K562 (cell line): ENCODE measurements at regions not wholly inside any gene's neighbourhood (a gene's known extent, or its start where the extent isn't known, plus 50 kb on each side); places are given as distances from the start of the nearest gene placed in this dataset.

ENCODE experiments used
- ATF2 ChIP-seq: sonication (generic); formaldehyde crosslinking; IDR thresholded peaks from 2 replicates; pipeline ENCODE4 v1.8.1; 2022; ENCODE audit warnings: missing genetic modification reagents
- BRF1 ChIP-seq: IDR thresholded peaks from 3 replicates; pipeline ENCODE4 v1.6.1; 2011; ENCODE audit warnings: borderline replicate concordance, mild to moderate bottlenecking; ENCODE audit not compliant: insufficient read length; ENCODE audit errors: extremely low read depth
- CTCF ChIP-seq, 3 experiments: IDR thresholded peaks in 2 of 3; conservative IDR thresholded peaks in 1 of 3; 2 replicates each; pipeline ENCODE4 v1.5.1; 2011 to 2012; ENCODE audit warnings: low read length in 3 of 3, mild to moderate bottlenecking in 3 of 3, control low read depth in 2 of 3, improper control_type of control experiment in 1 of 3, inconsistent platforms in 1 of 3, low read depth in 1 of 3, mixed read lengths in 1 of 3, moderate library complexity in 1 of 3; ENCODE audit not compliant: insufficient read depth in 2 of 3
- ELF1 ChIP-seq: fragments of 200-800 bp; sonication (Bioruptor generic); IDR thresholded peaks from 2 replicates; pipeline ENCODE4 v1.6.1; 2016; ENCODE audit warnings: missing genetic modification characterization, missing compliant biosample characterization
- EP300 ChIP-seq: IDR thresholded peaks from 2 replicates; pipeline ENCODE4 v1.6.1; 2012; ENCODE audit warnings: low read length, improper control_type of control experiment
- ETS2 ChIP-seq: IDR thresholded peaks from 2 replicates; pipeline ENCODE4 v1.6.1; 2016; ENCODE audit warnings: borderline replicate concordance, missing genetic modification characterization, mild to moderate bottlenecking, moderate library complexity, missing compliant biosample characterization; ENCODE audit not compliant: poor library complexity, severe bottlenecking
- HMBOX1 ChIP-seq: sonication (generic); IDR thresholded peaks from 2 replicates; pipeline ENCODE4 v1.6.1; 2016
- NRF1 ChIP-seq, 2 experiments: fragments of 450-650 bp; IDR thresholded peaks in 1 of 2; conservative IDR thresholded peaks in 1 of 2; 2 replicates each; pipeline ENCODE4 v1.6.1; 2014; ENCODE audit warnings: mild to moderate bottlenecking in 2 of 2
- SIRT6 ChIP-seq: IDR thresholded peaks from one replicate; pipeline ENCODE4 v1.6.1; 2012; ENCODE audit warnings: low read depth, mild to moderate bottlenecking, control low read depth, inconsistent platforms, low read length, moderate library complexity
- TCF7 ChIP-seq: sonication (generic); IDR thresholded peaks from 2 replicates; pipeline ENCODE4 v1.6.1; 2016; ENCODE audit warnings: antibody characterized with exemption, borderline replicate concordance
- TEAD4 ChIP-seq, 2 experiments: sonication (generic) in 1 of 2; formaldehyde crosslinking in 1 of 2; IDR thresholded peaks; 2 replicates each; pipeline versions ENCODE4 v1.6.1 to v1.8.0; 2012 to 2022; ENCODE audit warnings: borderline replicate concordance in 1 of 2, inconsistent platforms in 1 of 2, low read length in 1 of 2, mild to moderate bottlenecking in 1 of 2, missing genetic modification reagents in 1 of 2
- ZNF274 ChIP-seq: IDR thresholded peaks from 2 replicates; pipeline ENCODE4 v1.6.1; 2011; ENCODE audit warnings: low read depth, mild to moderate bottlenecking, low read length, moderate library complexity, borderline replicate concordance
- ZNF696 ChIP-seq: fragments of 250-450 bp; sonication (Bioruptor Pico); conservative IDR thresholded peaks from 2 replicates; pipeline ENCODE4 v1.4.0; 2020; ENCODE audit warnings: mild to moderate bottlenecking, moderate library complexity

GRCh38 chr10:62480196-62480595 is 106.0 kb downstream of the ZNF365 start:
- TF ChIP-seq TCF7 (no peak), CTCF (IDR thresholded peaks at IDR 0.05 in 2 of 3, conservative IDR thresholded peaks at IDR 0.05 in 1 of 3; ENCODE audit: insufficient read depth in 2 of 3, low read depth in 1 of 3, low read length in 3 of 3) (no peak), EP300 (no peak), ELF1 (tag) (no peak), ETS2 (no peak), ZNF274 (no peak), SIRT6 (no peak), ZNF696 (CRISPR knock-in tag) (no peak), TEAD4 (IDR thresholded peaks at IDR 0.05; ENCODE audit: low read length) (no peak), TEAD4 (CRISPR knock-in tag; IDR thresholded peaks at IDR 0.05; ENCODE audit: borderline replicate concordance) (no peak), NRF1 (conservative IDR thresholded peaks at IDR 0.05 in 1 of 2, IDR thresholded peaks at IDR 0.05 in 1 of 2) (no peak), ATF2 (CRISPR knock-in tag) (no peak), HMBOX1 (no peak), BRF1 (no peak)
